Activated CD4-positive, alpha-beta T cell treated with anti-CD3 and anti-CD28 coated beads for 36 hours (primary cell): ENCODE measurements at regions not wholly inside any gene's neighbourhood (a gene's known extent, or its start where the extent isn't known, plus 50 kb on each side); places are given as distances from the start of the nearest gene placed in this dataset.
A peak's percentile ranks its signal among the peaks of the same experiment; 100 is the strongest.

Experiments used
- ATAC-seq: fragments of 200-7000 bp; cut with Tn5 transposase; one replicate; pipeline ENCODE4 v1.10.0; 2021; ENCODE audit warnings: mild to moderate bottlenecking, moderate library complexity
- CTCF ChIA-PET: fragments of 350-600 bp; sonication (Branson Sonifier 250); formaldehyde crosslinking; loops from one replicate; lab custom pipeline; 2021; ENCODE audit warnings: antibody characterized with exemption; lab: Charles Lee
- POLR2A ChIA-PET: fragments of 350-600 bp; sonication (Branson Sonifier 250); formaldehyde crosslinking; loops from one replicate; lab custom pipeline; 2021; ENCODE audit warnings: antibody characterized with exemption, inconsistent platforms; lab: Charles Lee
- DNase-seq: peaks from one replicate; pipeline ENCODE4 v3.0.0-alpha.2; 2020
- H3K27ac Mint-ChIP-seq: one replicate; pipeline ENCODE4 v1.8.0; 2021; ENCODE audit warnings: mixed read lengths
- H3K27me3 Mint-ChIP-seq: one replicate; pipeline ENCODE4 v1.8.0; 2021; ENCODE audit warnings: mixed read lengths
- H3K36me3 Mint-ChIP-seq: one replicate; pipeline ENCODE4 v1.8.0; 2021; ENCODE audit warnings: low read depth, mixed read lengths
- H3K4me1 Mint-ChIP-seq: one replicate; pipeline ENCODE4 v1.8.0; 2021; ENCODE audit warnings: mixed read lengths
- H3K4me3 Mint-ChIP-seq: one replicate; pipeline ENCODE4 v1.8.0; 2021; ENCODE audit warnings: mild to moderate bottlenecking, moderate library complexity, mixed read lengths
- H3K9me3 Mint-ChIP-seq: one replicate; pipeline ENCODE4 v1.8.0; 2021; ENCODE audit warnings: low read depth, mixed read lengths
- intact Hi-C, 2 experiments: fragments of 100-400 bp; cut with DNase I in 1 of 2; cut with micrococcal nuclease in 1 of 2; formaldehyde crosslinking; loops; one replicate each; pipeline versions ENCODE4 v1.14.2 to v1.15.1; 2022 to 2024; cut with DNase I, micrococcal nuclease

GRCh38 chr12:21993438-21993981 lies 52.3 kb upstream of the ABCC9 start:
- Mint-ChIP-seq H3K27me3 (no peaks in the 10 kb centered on the region), H3K4me1 (peaks cover 9% of the 10 kb centered on the region), H3K27ac (no peak overlapping the region), H3K36me3 (no peaks in the 10 kb centered on the region), H3K9me3 (no peaks in the 10 kb centered on the region), H3K4me3 (no peak overlapping the region)
- DNase-seq: no peak
- no peak for ATAC-seq
- ChIA-PET POLR2A (no interaction called here), CTCF (interaction anchor here (0.6 kb wide), 1 partner anchor 21 kb away, joined by 8 read pairs; no protein-coding TSS in a partner anchor)
- intact Hi-C loops: no loop called here

- POLR2A ChIA-PET: no interaction called here
- Mint-ChIP-seq H3K4me1 (peaks cover 9% of the 10 kb centered on the region), H3K36me3 (no peaks in the 10 kb centered on the region), H3K4me3 (no peak overlapping the region), H3K27me3 (peaks cover 1% of the 10 kb centered on the region), H3K27ac (no peak overlapping the region), H3K9me3 (no peaks in the 10 kb centered on the region)
- ATAC-seq (peak; percentile 51), DNase-seq (peak; percentile 5)
- intact Hi-C loops: no loop called here
- CTCF ChIA-PET: interaction anchor here (0.6 kb wide), 1 partner anchor 22 kb away, joined by 8 read pairs; no protein-coding TSS in a partner anchor
These were observed 51.6 kb upstream of the ABCC9 start for GRCh38 chr12:21992823-21993222.

GRCh38 chr12:21991526-21991925 lies 50.3 kb upstream of the ABCC9 start:
- ChIA-PET CTCF (interaction anchor here (2.9 kb wide), 1 partner anchor 293 kb away, joined by 15 read pairs; no protein-coding TSS in a partner anchor), POLR2A (no interaction called here)
- Mint-ChIP-seq H3K27me3 (peaks cover 7% of the 10 kb centered on the region), H3K4me3 (no peak overlapping the region), H3K9me3 (no peaks in the 10 kb centered on the region), H3K4me1 (peaks cover 9% of the 10 kb centered on the region), H3K27ac (no peak overlapping the region), H3K36me3 (no peaks in the 10 kb centered on the region)
- ATAC-seq (no peak), DNase-seq (no peak)
- intact Hi-C loops: loop anchor here in 1 of 2 experiments (2.0 kb wide), 1 partner anchor 295 kb away; no protein-coding TSS in a partner anchor
